ENCODE measurements at regions not wholly inside any gene's neighbourhood (a gene's known extent, or its start where the extent isn't known, plus 50 kb on each side); places are given as distances from the start of the nearest gene placed in this dataset.

- Histone ChIP-seq H3K4me3 (no peak overlapping the region), H3K27ac (no peak overlapping the region), H3K36me3 (ENCODE audit: insufficient read depth in 1 of 2, low read depth in 1 of 2) (no peaks in the 10 kb centered on the region), H3K9me3 (no peaks in the 10 kb centered on the region), H3K4me1 (peaks cover 8% of the 10 kb centered on the region), H3K27me3 (ENCODE audit: insufficient read depth in 3 of 3, low read length in 2 of 3) (no peaks in the 10 kb centered on the region)
- TF ChIP-seq, protein P1, sequence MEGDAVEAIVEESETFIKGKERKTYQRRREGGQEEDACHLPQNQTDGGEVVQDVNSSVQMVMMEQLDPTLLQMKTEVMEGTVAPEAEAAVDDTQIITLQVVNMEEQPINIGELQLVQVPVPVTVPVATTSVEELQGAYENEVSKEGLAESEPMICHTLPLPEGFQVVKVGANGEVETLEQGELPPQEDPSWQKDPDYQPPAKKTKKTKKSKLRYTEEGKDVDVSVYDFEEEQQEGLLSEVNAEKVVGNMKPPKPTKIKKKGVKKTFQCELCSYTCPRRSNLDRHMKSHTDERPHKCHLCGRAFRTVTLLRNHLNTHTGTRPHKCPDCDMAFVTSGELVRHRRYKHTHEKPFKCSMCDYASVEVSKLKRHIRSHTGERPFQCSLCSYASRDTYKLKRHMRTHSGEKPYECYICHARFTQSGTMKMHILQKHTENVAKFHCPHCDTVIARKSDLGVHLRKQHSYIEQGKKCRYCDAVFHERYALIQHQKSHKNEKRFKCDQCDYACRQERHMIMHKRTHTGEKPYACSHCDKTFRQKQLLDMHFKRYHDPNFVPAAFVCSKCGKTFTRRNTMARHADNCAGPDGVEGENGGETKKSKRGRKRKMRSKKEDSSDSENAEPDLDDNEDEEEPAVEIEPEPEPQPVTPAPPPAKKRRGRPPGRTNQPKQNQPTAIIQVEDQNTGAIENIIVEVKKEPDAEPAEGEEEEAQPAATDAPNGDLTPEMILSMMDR (IDR thresholded peaks at IDR 0.05) = no peak
- DNase-seq = no peak
- no peak for ATAC-seq
- intact Hi-C loops (cut with DNase I) = no loop called here
Observed at GRCh38 chr13:80560609-80561008, 219.7 kb upstream of the SPRY2 start.

DNA sequence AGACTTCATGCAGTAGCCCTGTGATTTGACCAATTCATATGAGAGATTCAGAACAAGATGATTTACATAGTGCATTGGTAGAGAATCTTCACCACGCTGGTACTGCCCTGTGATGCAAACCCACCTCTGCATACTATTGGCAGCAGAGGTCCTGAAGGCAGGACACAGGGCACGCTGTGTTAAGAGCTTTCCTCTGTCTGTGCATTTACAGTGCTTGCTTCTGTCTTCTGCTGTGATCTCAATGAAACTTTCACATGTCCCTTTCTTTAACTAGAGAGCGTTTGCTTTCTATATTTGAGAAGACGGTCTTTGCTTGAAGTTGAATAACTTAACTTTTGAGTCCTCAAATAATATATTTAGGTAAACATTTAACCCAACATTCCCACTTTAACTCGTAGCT is 219.0 kb upstream of the SPRY2 start:
- Histone ChIP-seq H3K4me3 (no peak overlapping the region), H3K4me1 (peaks cover 8% of the 10 kb centered on the region), H3K36me3 (ENCODE audit: insufficient read depth in 1 of 2, low read depth in 1 of 2) (no peaks in the 10 kb centered on the region), H3K9me3 (no peaks in the 10 kb centered on the region), H3K27ac (no peak overlapping the region), H3K27me3 (ENCODE audit: insufficient read depth in 3 of 3, low read length in 2 of 3) (no peaks in the 10 kb centered on the region)
- TF ChIP-seq, protein P1 (IDR thresholded peaks at IDR 0.05) = no peak
- ATAC-seq (no peak), DNase-seq (no peak)
- WGBS, 3 donors = 81 to 96% (median 83%) methylated on average over 5 of the region's 5 CpGs
- intact Hi-C loops (cut with DNase I) = no loop called here

- H3K27me3 ChIP-seq (ENCODE audit: insufficient read depth in 3 of 3, low read length in 2 of 3) = no peaks in the 10 kb centered on the region
- no peak for DNase-seq
- TF ChIP-seq, protein P1 (IDR thresholded peaks at IDR 0.05) = no peak
- no peak for ATAC-seq
- WGBS, 3 donors = 39 to 64% (median 40%) methylated on average over 4 of the region's 4 CpGs
- no peak overlapping the region for H3K27ac ChIP-seq
- no peaks in the 10 kb centered on the region for H3K9me3 ChIP-seq
- intact Hi-C loops (cut with DNase I) = no loop called here
- H3K4me3 ChIP-seq = no peak overlapping the region
- no peaks in the 10 kb centered on the region for H3K36me3 ChIP-seq (ENCODE audit: insufficient read depth in 1 of 2, low read depth in 1 of 2)
- peaks cover 8% of the 10 kb centered on the region for H3K4me1 ChIP-seq
Observed at GRCh38 chr13:80558074-80558473, 217.1 kb upstream of the SPRY2 start.

DNA sequence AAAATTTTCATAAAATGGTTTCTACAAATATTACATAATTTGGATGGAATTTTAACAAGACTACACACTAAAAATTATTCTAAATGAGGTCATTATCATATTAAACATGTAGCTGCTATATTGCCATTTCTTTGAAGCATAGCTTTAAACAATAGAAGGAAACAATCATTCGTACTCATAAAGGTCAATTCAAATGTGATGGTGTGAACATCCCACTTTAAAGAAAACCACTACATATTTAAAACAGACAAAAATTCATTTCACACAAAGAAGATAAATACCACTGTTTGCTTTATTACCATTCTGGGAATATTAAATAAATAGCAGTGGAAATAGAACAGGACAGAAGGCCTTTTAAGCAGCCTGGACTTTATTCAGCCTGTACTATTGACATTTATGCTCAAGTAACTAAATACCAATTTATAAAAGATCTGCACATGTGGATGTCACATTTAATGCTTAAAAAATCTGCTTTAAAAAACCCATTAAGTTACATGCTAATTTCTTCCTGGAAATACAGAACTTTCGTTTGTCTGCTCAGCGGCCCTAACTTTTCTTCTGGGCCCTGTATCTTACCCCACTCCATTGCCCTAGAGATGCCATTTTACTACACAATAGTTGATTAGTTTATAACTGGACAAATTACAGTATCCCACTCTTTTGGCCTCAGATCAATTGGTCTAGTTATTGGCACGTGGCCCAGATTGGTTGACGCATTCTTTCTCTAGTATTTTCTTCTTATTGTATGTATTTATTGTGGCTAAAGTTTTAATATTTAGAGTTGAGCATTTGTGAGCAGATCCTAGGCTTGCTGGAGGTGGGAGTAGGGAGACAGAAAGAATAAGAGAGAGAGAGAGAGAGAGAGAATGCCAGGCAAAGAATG is 215.1 kb upstream of the SPRY2 start:
- DNase-seq (no peak), ATAC-seq (no peak)
- Histone ChIP-seq H3K27ac (no peak overlapping the region), H3K4me1 (peaks cover 2% of the 10 kb centered on the region), H3K4me3 (no peak overlapping the region), H3K27me3 (ENCODE audit: insufficient read depth in 3 of 3, low read length in 2 of 3) (no peaks in the 10 kb centered on the region), H3K36me3 (ENCODE audit: insufficient read depth in 1 of 2, low read depth in 1 of 2) (no peaks in the 10 kb centered on the region), H3K9me3 (no peaks in the 10 kb centered on the region)
- intact Hi-C loops (cut with DNase I) = no loop called here
- TF ChIP-seq, protein P1 (IDR thresholded peaks at IDR 0.05) = no peak
- WGBS, 3 donors = 63 to 68% (median 67%) methylated on average over 5 of the region's 5 CpGs
